ENCODE measurements at regions not wholly inside any gene's neighbourhood (a gene's known extent, or its start where the extent isn't known, plus 50 kb on each side); places are given as distances from the start of the nearest gene placed in this dataset.

- no peak for TF ChIP-seq POLR2A (IDR thresholded peaks at IDR 0.05)
- TF ChIP-seq CTCF (IDR thresholded peaks at IDR 0.05) = no peak
- TF ChIP-seq EP300 (IDR thresholded peaks at IDR 0.05) = no peak
Observed at GRCh38 chr1:30323352-30323751, 400.0 kb downstream of the MATN1 start.

Measured in ovary (tissue), 3 donors.